Activated naive CD4-positive, alpha-beta T cell treated with anti-CD3 and anti-CD28 coated beads, Interleukin-2, amount 50 U/mL, for 72 hours (primary cell): ENCODE measurements at regions not wholly inside any gene's neighbourhood (a gene's known extent, or its start where the extent isn't known, plus 50 kb on each side); places are given as distances from the start of the nearest gene placed in this dataset.

Experiments used
- ATAC-seq, 2 donors: fragments of 150-1000 bp; cut with Tn5 transposase; 2 replicates each; pipeline ENCODE4 v1.10.0; 2021; ENCODE audit warnings: mild to moderate bottlenecking in 2 of 2, moderate library complexity in 2 of 2
- DNase-seq, 2 donors: peaks; one replicate each; pipeline ENCODE4 v3.0.0; 2021 to 2022; ENCODE audit warnings: low spot score in 2 of 2
- H3K27ac Mint-ChIP-seq, 2 donors: one replicate each; pipeline ENCODE4 v1.8.0; 2022; ENCODE audit warnings: mild to moderate bottlenecking in 2 of 2, mixed read lengths in 2 of 2
- H3K36me3 Mint-ChIP-seq, 2 donors: one replicate each; pipeline ENCODE4 v1.8.0; 2022; ENCODE audit warnings: mixed read lengths in 2 of 2
- H3K9me3 Mint-ChIP-seq, 2 donors: one replicate each; pipeline ENCODE4 v1.8.0; 2022; ENCODE audit warnings: mixed read lengths in 2 of 2

DNA sequence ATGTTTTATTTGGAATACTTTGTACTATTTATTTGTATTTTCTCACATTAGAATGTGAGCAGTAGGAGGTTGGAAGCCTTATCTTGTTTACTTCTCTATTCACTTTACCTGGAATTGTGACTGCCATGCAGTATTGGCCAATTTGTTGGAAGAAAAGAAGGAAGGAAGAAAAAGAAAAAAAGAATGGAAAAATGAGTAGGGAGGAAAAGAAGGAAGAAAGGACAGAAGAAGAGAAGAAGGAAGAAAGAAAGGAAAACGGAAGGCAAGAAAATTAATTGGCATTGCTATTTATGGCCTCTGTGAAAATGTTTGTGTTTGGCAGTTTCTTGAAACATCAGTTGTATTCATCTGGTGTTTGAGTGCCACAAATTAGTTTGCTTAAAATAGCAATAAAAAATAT, 575.2 kb upstream of the ZNF608 start:
- Mint-ChIP-seq H3K27ac (no peak overlapping the region), H3K9me3 (peaks cover 0 to 12% of the 10 kb centered on the region in 2 donors), H3K36me3 (no peaks in the 10 kb centered on the region)
- no peak for ATAC-seq
- no peak for DNase-seq

DNA sequence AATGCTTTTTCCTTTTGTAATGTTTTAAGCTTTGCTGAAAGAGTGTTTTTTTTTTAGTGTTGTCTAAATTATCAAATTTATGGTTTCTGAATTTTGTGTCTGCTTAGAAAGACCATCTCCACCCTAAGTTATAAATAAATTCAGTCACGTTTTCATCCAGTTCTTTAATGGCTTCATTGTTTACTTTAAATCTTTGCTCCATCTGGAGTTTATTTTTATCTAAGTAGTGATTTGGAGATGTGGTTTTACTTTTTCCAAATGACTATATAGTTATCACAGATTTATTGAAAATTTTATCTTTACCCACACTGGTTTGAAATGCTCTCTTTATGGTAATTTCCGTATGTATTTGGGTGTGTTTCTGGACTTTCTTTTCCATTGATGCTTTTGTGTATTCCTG, 577.2 kb upstream of the ZNF608 start:
- Mint-ChIP-seq H3K36me3 (no peaks in the 10 kb centered on the region), H3K27ac (no peak overlapping the region), H3K9me3 (peaks cover 6 to 18% of the 10 kb centered on the region in 2 donors)
- ATAC-seq (no peak), DNase-seq (no peak)

DNA sequence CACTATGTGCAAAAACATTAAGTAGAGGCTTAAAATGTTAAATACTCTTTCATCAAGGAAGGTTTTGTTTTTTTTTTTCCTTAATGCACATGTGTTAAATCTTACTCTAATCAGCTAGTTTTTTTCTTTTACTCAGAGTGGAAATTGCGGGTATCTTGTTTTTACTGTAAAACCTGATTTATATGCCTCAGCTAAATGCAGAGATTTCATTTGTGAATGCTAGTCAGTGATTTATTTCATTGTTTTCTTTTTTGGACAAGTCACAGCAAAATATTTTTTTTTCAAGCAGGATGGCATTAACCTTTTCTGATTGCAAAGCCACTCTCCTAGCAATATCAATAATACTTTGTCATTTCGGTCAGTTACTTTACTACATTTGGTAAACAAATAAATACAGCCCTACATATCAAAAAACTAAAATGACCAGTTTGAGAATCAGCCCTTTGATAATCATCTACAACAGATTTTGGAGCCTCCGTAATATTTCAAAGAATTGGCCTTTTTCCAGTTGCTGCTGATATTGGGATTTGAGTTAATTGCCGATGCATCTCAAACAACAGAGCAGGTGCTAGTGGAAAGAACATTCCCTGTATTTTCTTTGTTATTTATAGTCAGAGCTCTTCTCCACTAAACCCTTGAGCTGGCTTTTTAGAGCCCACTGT, 579.2 kb upstream of the ZNF608 start:
- no peak overlapping the region for H3K27ac Mint-ChIP-seq
- DNase-seq (no peak), ATAC-seq (no peak)
- peaks cover 11 to 23% of the 10 kb centered on the region in 2 donors for H3K9me3 Mint-ChIP-seq
- no peaks in the 10 kb centered on the region for H3K36me3 Mint-ChIP-seq

DNA sequence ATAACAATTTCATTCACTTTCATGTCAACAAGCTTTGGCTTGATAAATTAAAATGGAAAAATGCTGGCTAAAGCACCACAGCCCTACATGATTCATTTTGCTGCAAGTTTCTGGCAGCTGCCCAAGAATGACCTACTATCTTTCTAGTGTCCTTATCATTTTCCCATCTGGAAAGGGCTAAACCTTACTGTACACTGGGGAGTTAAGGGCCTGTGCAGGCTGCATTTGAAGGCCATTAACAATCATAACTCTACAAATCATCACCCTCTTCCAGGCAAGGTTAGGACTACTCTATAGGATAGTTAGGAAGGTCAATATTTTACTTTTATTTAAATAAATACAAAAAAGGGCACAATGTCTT, 579.7 kb upstream of the ZNF608 start:
- no peaks in the 10 kb centered on the region for H3K36me3 Mint-ChIP-seq
- DNase-seq (no peak), ATAC-seq (no peak)
- H3K9me3 Mint-ChIP-seq, result peaks cover 11 to 23% of the 10 kb centered on the region in 2 donors
- no peak overlapping the region for H3K27ac Mint-ChIP-seq

DNA sequence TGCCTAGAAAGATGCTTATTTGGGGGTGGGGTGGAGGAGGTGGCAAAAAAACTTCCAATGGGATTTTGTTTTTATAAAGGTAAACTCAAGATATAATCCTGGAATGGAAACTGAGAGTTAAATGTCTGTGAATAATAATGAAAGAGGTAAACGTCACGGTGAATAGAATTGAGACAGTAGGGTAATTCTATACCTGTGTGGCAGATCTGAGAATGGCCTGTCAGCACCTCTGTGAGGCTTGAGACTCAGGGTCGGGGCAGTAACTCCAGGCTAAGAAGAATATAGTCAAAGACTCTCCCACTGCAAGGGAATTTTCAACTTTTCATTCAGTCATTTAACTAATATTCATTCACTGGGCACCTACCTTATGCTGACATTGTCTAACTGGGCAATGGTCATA, 581.2 kb upstream of the ZNF608 start:
- no peak for ATAC-seq
- Mint-ChIP-seq H3K27ac (no peak overlapping the region), H3K9me3 (peaks cover 11 to 16% of the 10 kb centered on the region in 2 donors)

DNA sequence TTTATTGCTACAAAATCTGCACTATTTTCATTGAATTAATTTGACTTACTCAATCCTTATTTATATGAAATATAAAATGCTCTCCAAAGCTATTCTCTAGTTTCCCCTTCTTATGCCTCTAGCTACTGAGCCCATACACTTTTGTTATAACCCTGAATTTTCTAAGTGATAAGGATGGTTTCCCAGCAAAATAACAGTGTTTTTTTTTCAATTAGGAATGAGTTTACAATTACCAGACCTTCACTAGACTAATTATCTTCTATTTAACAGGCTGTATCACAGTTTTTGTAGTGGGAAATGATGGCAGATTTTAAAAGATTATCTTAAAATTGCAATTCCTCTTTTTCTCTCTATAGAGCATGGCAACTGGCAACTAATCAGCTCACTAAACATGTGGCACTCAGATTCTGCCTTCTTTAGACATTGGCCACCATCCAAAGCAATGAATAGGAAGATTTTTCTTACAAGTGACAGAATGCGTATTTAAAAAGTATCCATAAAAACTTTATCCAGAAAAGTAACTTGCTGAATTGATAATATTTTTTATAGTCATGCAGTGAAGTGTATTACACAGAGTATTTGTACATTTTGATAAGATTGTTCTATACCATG, 585.7 kb upstream of the ZNF608 start:
- no peak for ATAC-seq
- Mint-ChIP-seq H3K36me3 (no peaks in the 10 kb centered on the region), H3K27ac (no peak overlapping the region), H3K9me3 (peaks cover 12 to 14% of the 10 kb centered on the region in 2 donors)
- DNase-seq, result no peak

More for the DNA sequence above, 581.2 kb upstream of the ZNF608 start:
- no peaks in the 10 kb centered on the region for H3K36me3 Mint-ChIP-seq
- DNase-seq, result no peak

DNA sequence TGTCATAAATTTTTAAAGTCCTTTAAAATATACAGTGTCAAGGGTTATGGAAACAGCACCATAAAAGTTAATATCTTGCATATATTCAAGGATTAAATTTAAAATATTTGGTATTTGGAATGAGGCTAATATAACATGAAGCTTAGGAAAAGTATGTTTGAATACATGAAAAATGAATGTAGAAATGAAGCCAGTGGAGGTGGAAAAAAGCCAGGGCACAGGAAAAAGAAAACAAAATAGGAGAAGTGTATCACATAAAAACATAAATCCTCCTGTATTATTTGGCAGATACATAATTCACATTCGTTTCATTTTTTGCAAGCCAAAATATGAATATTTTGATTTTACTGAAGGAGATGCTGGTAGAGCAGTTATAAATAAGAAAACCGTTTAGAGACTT, 587.0 kb upstream of the ZNF608 start:
- H3K36me3 Mint-ChIP-seq, result no peaks in the 10 kb centered on the region
- ATAC-seq (no peak), DNase-seq (no peak)
- H3K9me3 Mint-ChIP-seq, result peaks cover 10 to 15% of the 10 kb centered on the region in 2 donors
- H3K27ac Mint-ChIP-seq, result no peak overlapping the region

DNA sequence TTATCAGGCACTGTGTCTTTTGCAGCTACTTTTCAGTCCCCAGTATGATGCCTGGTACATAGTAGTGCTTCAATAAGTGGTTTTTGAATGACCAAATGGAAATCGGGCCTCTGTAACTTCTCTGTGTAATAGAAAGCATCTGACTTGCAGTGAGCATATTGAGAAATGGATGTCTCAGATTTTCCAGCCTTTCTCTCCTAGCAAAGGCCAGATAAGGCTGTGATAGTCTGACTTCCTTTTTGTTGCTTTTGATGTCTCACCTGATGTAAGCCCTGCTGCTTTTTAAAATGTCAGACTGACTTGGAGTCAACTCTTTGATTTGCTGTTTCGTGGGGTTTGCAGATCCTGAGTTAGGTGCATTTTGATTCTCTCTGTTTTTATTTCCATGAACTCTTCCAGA, 590.0 kb upstream of the ZNF608 start:
- ATAC-seq, result no peak
- peaks cover 5 to 10% of the 10 kb centered on the region in 2 donors for H3K9me3 Mint-ChIP-seq
- H3K27ac Mint-ChIP-seq, result no peak overlapping the region
- no peaks in the 10 kb centered on the region for H3K36me3 Mint-ChIP-seq
- no peak for DNase-seq

DNA sequence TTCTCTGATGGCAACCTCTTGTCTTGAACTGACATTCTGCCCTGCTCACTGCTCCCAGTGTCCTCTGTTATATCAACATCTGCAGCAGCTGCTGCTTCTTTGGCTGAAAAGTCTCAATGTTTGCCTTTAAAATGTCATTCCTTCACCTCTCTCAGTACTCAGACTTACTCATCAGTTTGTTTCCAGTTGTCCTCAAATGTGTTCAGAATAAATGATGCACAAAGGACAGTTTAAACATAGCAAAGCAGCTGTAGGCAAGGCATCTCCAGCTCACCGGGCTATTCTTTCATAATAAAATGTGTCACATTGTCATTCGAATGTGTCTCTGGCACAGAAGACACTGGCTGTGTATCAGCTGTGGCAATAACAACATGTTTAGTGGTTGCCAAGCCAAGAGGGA, 590.9 kb upstream of the ZNF608 start:
- Mint-ChIP-seq H3K36me3 (no peaks in the 10 kb centered on the region), H3K9me3 (peaks cover 8 to 17% of the 10 kb centered on the region in 2 donors), H3K27ac (no peak overlapping the region)
- DNase-seq (no peak), ATAC-seq (no peak)

DNA sequence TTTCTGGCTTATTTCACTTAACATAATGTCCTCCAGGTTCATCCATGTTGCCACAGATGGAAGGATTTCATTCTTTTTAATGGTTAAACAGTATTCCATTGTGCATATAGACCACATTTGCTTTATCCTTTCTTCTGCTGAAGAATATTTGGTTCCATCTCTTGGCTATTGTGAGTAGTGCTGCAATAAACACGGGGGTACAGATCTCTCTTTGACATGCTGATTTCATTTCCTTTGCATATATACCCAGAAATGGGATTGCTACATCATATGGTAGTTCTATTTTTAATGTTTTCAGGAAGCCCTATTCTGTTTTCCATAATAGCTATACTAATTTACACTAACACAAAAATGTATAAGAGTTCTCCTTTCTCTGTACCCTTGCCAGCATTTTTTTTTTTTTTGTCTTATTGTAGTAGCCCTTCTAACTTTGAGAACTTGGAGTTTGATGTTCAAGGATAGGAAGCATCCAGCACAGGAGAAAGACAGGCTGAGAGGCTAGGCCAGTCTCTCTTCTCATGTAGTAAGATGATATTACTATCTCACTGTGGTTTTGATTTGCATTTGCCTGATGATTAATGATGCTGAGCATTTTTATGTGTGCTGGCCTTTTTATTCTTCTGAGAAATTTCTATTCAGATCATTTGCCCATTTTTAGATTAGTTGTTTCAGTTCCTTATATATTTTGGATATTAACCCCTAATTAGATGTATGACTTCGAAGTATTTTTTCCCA, 592.2 kb upstream of the ZNF608 start:
- Mint-ChIP-seq H3K36me3 (no peaks in the 10 kb centered on the region), H3K9me3 (peaks cover 15 to 24% of the 10 kb centered on the region in 2 donors), H3K27ac (no peak overlapping the region)
- ATAC-seq (no peak), DNase-seq (no peak)

DNA sequence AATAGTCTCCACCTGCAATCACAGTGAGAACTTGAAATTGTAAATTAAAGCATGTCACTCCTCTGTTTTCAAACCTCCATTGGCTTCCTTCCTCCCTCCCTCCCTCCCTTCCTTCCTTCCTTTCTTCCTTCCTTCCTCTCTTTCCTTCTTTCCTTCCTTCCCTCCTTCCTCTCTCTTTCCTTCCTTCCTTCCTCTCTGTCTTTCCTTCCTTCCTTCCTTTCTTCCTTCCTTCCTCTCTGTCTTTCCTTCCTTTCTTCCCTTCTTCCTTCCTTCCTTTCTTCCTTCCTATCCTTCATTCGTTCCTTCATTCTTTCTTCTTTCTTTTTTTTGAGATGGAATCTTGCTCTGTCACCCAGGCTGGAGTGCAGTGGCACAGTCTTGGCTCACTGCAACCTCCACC, 595.0 kb upstream of the ZNF608 start:
- H3K36me3 Mint-ChIP-seq, result no peaks in the 10 kb centered on the region
- DNase-seq, result no peak
- H3K27ac Mint-ChIP-seq, result no peak overlapping the region
- no peak for ATAC-seq
- peaks cover 26 to 34% of the 10 kb centered on the region in 2 donors for H3K9me3 Mint-ChIP-seq

DNA sequence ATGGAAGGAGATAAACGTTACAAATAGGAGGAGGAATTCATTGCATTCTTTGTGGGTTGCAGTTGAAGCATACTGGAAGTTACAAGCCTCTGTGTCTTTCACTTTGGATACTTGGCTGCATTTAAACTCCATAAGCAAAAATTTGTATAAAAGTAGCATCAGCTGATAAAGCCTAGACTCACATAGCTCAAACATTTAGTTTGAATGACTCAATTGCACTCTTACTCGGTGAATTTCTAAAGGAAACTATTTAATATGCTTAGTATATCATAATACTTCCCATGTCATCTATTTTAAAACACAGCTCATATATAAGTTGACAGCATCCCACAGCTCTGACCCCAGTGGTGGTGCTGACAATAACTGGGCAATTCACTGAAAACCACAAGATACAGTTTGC, 596.6 kb upstream of the ZNF608 start:
- no peak for DNase-seq
- H3K36me3 Mint-ChIP-seq, result no peaks in the 10 kb centered on the region
- H3K9me3 Mint-ChIP-seq, result peaks cover 21 to 29% of the 10 kb centered on the region in 2 donors
- H3K27ac Mint-ChIP-seq, result no peak overlapping the region
- ATAC-seq, result no peak

DNA sequence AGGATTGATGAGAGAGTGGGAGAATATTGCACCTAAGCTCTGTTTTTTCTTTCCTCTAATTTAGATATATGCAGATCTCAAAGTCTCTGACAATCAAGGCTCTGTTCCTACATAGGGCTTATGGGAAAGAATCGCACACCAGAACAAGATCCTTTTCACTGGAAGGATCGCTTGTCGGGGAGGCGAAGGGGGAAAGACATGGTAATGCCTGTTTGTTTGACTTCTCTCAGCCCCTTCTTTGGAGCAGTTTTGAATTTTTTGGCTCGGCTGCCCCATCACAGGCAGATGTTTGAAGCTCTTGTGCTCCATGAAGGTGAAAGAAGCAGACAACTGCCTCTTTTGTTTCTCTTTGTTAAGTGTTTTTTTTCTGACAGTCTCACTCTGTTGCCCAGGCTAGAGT, 599.9 kb upstream of the ZNF608 start:
- DNase-seq (no peak), ATAC-seq (no peak)
- Mint-ChIP-seq H3K9me3 (peaks cover 21 to 25% of the 10 kb centered on the region in 2 donors), H3K36me3 (no peaks in the 10 kb centered on the region), H3K27ac (no peak overlapping the region)

DNA sequence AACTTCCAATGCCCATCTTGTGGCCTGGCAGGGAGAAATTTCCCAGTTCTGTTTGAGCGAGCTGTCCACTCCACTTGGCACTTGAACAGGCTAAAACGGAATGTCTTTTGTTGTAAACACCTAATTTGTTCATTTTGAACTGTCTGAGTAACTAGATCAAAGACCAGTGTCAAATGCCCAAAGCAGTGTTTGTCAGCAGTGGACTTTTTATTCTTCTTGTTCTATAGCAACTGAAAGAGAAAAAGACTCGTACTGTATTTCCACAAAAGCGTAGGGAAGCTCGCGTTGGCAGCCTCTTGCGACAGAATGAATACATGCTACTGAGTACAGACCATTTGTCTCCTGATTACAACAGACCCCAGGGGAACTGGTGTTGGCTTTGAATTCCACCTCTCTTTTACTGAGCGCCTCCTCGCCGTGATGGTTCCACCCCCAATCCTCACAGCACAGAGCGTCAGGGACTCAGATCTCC, 601.8 kb upstream of the ZNF608 start:
- DNase-seq, result no peak
- no peak for ATAC-seq
- Mint-ChIP-seq H3K36me3 (no peaks in the 10 kb centered on the region), H3K27ac (no peak overlapping the region), H3K9me3 (peaks cover 12 to 17% of the 10 kb centered on the region in 2 donors)

DNA sequence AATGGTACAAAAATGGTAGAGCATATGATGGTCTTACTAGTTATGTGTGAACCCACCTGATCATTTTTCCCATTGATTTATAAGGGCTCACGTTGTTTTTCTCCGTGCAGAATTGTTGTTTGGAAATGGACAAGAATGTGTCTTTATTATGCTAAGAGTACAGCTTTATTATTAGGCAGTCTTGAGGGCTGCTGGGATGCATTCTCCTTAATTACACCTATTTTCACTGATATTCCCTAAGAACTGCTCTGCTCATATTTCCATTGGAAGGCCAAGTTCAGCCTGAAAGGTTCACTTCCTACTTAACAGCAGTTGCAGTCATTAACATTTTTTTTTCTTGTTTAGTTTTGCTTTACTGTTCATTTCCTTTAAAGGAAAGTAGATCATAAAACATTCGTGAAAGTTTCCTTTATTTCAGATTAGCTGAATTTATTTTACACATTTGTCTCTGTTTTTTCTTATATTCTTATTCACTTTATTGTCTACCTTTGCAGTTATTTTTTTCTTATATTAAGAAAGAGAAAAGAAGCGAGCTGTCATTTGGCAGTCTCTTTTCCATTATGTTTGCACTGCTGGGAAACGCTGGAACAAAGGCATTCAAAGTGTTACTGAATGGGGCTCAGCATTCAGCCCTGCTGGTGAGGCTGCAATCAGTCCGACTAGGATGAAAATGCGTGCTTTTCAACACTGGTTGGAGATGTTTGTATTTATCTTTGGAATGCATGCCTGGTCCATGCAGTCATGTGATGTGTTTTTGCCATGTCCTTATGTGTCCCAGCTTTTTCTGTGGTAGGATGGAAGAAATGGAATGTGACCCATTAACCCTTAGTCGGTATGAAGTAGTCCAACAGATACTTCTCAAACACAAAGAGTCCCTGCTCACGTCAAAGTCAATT, 602.7 kb upstream of the ZNF608 start:
- H3K27ac Mint-ChIP-seq, result no peak overlapping the region
- DNase-seq (no peak), ATAC-seq (no peak)
- peaks cover 9 to 14% of the 10 kb centered on the region in 2 donors for H3K9me3 Mint-ChIP-seq
- no peaks in the 10 kb centered on the region for H3K36me3 Mint-ChIP-seq

DNA sequence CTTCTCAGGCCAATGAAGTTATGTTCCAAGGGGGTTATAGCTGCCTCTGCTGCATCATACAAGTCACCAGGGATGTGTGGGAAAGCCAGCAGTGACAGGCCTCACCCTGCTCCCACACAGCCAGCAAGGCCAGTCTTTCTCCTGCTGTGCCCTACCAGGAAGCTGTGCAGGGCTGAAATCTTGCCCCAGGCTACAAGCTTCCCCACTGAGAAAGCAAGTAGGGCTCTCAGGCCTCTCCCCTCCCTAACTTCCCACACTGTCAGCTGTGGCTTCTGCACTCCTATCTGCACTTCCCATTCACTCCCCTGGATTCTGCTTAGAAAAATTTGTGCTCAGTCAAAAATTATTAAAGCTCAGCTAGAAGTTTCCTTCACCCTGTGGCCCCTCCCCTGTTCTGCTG, 611.2 kb upstream of the ZNF608 start:
- ATAC-seq (no peak), DNase-seq (no peak)
- Mint-ChIP-seq H3K9me3 (peaks cover 26 to 30% of the 10 kb centered on the region in 2 donors), H3K27ac (no peak overlapping the region), H3K36me3 (peaks cover 0 to 7% of the 10 kb centered on the region in 2 donors)

DNA sequence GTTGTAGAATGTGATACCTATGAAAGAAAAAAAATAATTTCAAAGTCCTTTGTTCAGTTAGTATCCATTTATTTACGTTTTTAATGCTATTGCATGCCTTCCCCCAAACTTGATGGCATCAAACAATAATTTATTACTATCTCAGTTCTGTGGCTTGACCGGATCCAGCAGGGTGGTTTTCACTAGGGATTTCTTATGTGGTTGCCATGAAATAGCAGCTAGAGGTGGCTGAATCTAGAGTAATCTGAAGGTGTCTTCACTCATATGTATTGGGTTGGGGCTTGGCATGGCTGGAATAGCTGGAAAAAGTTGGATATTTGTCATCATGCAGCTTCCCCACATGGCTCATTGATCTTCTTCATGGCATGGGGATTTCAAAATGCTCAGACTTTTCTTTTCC, 619.3 kb upstream of the ZNF608 start:
- ATAC-seq (no peak), DNase-seq (no peak)
- H3K36me3 Mint-ChIP-seq, result peaks cover 0 to 9% of the 10 kb centered on the region in 2 donors
- H3K27ac Mint-ChIP-seq, result no peak overlapping the region
- H3K9me3 Mint-ChIP-seq, result peaks cover 6 to 11% of the 10 kb centered on the region in 2 donors
